ENCODE measurements at regions not wholly inside any gene's neighbourhood (a gene's known extent, or its start where the extent isn't known, plus 50 kb on each side); places are given as distances from the start of the nearest gene placed in this dataset.

DNA sequence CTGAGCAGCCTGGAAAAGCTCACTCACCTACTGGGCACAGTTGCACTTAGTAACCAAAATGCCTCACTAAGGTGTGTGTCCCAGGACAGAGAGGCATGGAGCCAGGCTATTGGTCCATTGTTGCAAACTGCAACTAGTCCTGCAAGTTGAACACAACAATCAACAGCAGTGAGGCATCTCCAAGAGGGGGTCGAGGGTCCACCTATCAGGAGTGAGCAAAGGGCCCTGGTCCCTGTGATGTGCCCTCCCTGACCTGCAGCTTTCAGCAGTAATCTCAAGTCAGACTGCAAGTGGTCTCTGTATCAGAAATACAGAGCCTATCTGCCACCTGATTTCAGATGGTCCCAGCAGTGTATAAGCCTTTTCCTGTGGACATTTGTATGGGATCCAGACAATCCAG is 50.2 kb upstream of the TGM3 start:
- Histone ChIP-seq H3K9me3 (no peaks in the 10 kb centered on the region), H3K4me1 (no peaks in the 10 kb centered on the region), H3K4me3 (no peak overlapping the region), H3K36me3 (no peaks in the 10 kb centered on the region), H3K9ac (ENCODE audit: low read depth in 2 of 2, low read length in 2 of 2) (no peak overlapping the region), H3K27ac (no peak overlapping the region), H3K27me3 (peaks cover 3% of the 10 kb centered on the region)
- no peak for DNase-seq
- TF ChIP-seq, protein P1, sequence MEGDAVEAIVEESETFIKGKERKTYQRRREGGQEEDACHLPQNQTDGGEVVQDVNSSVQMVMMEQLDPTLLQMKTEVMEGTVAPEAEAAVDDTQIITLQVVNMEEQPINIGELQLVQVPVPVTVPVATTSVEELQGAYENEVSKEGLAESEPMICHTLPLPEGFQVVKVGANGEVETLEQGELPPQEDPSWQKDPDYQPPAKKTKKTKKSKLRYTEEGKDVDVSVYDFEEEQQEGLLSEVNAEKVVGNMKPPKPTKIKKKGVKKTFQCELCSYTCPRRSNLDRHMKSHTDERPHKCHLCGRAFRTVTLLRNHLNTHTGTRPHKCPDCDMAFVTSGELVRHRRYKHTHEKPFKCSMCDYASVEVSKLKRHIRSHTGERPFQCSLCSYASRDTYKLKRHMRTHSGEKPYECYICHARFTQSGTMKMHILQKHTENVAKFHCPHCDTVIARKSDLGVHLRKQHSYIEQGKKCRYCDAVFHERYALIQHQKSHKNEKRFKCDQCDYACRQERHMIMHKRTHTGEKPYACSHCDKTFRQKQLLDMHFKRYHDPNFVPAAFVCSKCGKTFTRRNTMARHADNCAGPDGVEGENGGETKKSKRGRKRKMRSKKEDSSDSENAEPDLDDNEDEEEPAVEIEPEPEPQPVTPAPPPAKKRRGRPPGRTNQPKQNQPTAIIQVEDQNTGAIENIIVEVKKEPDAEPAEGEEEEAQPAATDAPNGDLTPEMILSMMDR (IDR thresholded peaks at IDR 0.05): no peak
- intact Hi-C loops (cut with DNase I): no loop called here

Measured in colonic mucosa (tissue), 4 donors.